VCaP (cell line): ENCODE measurements at regions not wholly inside any gene's neighbourhood (a gene's known extent, or its start where the extent isn't known, plus 50 kb on each side); places are given as distances from the start of the nearest gene placed in this dataset.

Experiments
- H3K27ac ChIP-seq: fragments of 450-650 bp; 2 replicates; pipeline ENCODE4 v1.5.1; 2017
- TF ChIP-seq, protein P1 (sequence below): fragments of 450-650 bp; conservative IDR thresholded peaks from 2 replicates; pipeline ENCODE4 v1.5.1; 2017; ENCODE audit warnings: mild to moderate bottlenecking, moderate library complexity

DNA sequence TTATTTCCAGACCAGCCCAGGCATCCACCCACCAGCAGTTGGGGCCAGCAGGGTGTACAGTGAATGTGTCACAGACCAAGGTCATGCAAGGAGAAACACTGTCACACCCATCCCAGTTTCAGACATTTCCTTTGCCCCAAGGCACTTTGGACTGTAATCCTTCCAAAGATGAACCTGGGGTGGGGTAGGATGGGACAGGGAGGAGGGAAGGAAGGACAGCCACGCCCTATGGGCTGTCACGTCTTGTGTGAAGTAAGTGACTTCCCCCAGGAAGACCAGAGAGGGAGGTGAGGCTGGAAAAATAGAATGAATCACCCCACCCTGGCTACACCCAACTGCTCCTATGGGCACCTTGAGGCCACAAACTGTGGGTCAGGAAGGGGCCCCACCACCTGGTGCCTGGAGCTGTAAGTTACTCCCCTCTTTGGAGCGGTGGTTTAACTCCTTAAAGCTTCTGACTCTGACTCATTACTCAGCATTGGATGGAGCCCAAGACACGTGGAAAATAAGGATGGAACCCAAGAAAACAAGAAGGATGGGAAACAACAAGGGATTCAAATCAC, 349.9 kb upstream of the KLF3 start:
- no peak overlapping the region for H3K27ac ChIP-seq
- TF ChIP-seq, protein P1, sequence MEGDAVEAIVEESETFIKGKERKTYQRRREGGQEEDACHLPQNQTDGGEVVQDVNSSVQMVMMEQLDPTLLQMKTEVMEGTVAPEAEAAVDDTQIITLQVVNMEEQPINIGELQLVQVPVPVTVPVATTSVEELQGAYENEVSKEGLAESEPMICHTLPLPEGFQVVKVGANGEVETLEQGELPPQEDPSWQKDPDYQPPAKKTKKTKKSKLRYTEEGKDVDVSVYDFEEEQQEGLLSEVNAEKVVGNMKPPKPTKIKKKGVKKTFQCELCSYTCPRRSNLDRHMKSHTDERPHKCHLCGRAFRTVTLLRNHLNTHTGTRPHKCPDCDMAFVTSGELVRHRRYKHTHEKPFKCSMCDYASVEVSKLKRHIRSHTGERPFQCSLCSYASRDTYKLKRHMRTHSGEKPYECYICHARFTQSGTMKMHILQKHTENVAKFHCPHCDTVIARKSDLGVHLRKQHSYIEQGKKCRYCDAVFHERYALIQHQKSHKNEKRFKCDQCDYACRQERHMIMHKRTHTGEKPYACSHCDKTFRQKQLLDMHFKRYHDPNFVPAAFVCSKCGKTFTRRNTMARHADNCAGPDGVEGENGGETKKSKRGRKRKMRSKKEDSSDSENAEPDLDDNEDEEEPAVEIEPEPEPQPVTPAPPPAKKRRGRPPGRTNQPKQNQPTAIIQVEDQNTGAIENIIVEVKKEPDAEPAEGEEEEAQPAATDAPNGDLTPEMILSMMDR = no peak

DNA sequence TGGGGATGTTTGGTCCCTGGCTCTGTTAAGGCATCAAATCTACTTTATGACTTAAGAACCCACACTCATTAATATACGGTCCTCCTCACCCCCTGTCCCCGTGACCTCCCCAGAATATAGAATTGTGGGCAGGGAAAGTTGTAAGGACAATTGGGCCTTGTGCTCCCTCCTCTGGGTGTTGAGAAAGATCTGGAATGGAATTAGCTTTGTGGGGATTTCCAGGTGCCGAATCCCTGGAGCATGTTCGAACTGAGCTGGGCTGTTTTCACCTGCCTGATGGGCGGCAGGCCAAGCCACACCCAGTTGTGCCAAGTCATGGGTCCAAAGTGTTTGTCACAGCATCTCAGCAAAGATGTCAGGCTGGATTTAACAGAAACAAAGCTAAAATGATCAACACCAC, 349.3 kb upstream of the KLF3 start:
- no peak overlapping the region for H3K27ac ChIP-seq
- TF ChIP-seq, protein P1 = no peak

DNA sequence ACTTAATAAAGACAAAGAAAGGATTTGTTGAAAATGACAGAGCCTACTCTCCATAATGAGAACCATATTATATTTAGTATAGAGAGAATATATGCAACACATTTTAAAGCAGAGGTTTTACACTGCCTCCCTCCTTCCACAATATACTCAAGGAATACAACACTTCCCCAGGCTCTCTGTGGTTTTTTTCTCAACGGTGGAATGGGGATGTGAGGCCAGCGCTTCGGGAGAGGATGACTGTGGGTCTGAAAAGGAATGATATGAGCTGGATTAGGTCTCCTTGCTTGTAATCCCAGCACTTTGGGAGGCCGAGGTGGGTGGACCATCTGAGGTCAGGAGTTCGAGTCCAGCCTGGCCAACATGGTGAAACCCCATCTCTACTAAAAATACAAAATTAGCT, 348.7 kb upstream of the KLF3 start:
- TF ChIP-seq, protein P1 = no peak

DNA sequence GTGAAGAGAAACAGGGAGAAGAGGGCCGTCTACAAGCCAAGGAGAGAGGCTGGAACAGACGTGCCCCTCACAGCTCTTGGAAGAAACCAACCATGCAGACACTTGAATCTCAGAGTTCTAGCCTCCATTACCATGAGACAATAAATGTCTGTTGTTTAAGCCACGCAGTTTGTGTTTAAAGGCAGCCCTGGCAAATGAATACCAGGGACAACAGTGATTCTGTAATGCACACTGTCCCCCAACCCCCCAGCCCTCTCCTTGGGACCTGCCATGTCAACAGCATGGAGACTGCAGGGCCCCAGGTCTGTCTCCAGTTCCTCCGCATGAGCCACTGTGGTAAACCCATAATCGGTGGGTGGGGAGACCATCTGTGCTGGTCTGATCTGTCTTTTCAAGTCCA, 348.0 kb upstream of the KLF3 start:
- H3K27ac ChIP-seq = no peak overlapping the region
- TF ChIP-seq, protein P1 = no peak

More for the DNA sequence above, 348.7 kb upstream of the KLF3 start:
- H3K27ac ChIP-seq = no peak overlapping the region

DNA sequence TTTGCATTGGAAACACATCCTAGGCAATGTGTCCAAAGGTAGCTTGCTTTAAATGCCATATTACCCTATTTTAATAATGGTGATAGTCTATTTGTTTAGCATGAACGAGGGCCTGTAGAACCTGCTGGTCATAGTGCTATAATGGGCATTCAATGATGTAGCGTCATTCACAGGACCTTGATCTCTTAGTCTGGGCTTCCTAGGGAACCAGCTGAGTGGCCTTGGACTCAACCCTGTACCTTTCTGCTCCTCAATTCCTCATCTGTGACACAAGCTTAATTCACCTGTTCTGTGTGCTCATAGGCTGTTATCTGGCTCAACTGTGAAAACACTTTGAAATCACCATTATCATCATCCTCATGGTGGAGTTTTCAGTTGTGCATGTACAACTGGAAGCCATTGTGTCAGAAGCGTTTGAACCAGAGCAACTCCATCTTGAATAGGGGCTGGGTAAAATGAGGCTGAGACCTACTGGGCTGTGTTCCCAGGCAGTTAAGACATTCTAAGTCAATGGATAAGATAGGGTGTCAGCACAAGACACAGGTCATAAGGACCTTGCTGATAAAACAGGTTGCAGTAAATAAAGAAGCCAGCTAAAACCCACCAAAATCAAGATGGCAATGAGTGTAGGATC, 346.8 kb upstream of the KLF3 start:
- no peak overlapping the region for H3K27ac ChIP-seq
- TF ChIP-seq, protein P1 = no peak

DNA sequence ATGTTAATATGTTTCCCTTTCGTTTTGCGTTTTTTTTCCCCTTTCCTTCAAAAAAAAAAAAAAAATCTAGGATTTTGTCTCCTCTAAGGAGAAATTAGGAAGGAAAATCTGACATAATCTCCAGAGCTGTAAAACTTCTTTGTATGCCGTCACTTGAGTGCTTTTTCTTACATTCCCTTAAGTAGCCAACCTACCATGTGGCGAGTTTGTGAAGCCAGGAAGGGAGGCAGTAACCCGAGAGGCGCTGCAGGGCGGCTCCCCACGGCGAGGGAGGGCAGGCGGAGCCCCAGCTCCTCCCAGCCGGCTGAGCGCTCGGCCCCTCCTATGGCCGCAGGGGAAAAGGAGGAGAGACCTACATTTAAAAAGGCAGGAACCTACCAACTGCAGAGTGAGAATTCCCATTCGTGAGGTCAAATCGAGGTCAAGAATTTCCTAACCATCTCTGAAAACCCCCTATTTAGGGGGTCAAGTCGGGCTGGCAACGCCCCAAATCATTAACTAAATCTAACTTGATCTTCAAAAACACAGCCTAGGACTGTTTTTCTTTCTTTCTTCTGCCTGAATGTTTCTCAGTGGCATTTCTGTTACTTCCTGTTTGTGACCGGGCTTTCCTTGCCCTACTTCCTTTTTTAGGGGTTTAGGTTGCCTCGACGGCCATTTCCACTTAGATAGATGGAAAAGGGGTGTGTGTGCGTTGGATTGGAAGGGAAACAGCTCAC, 345.1 kb upstream of the KLF3 start:
- TF ChIP-seq, protein P1 = no peak
- peak overlapping the region; percentile 68; the same call in 1 of the 2 replicates for H3K27ac ChIP-seq

DNA sequence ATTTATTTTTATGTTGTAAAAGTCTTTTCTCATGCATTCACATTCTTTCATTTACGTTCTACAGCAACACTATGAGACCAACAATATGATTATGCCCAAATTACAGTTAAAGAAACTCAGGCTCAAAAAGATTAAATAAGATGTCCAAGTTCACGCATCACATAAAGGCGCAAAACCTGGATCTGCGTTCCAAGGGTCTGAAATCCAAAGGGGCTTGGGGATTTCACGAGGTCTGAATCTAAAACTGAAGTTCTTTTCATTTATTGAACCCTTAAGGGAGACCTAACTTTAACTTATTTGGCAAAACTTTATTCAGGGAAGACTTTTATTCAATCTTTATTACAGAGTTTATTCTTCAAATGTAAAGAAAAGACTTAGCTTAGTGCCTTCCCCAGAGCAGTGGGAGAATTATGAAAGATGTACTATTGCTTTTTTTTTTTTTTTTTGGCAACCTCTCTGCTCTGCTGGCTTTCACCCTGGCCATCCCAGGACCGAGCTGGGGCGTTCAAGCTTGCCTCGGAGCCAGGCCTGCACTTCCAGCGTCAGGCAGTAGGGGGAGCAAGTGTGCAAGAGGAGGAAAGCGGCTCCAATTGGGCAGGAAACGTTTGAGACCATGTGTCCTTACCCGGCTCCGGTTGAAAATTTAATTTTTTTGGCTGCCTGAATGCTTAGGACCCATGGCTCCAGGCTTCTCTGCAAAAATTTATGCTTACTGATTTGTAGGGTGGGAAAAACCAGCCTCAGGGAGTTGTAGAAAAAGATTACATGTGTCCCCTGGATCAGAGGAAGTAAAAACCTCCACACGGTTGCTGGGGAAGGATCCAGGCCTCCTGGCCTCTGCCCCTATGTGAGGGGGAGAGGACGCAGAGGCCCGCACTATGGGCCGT, 344.3 kb upstream of the KLF3 start:
- H3K27ac ChIP-seq = peak overlapping the region; percentile 68
- TF ChIP-seq, protein P1 = peak; percentile 99
